ENCODE measurements at regions not wholly inside any gene's neighbourhood (a gene's known extent, or its start where the extent isn't known, plus 50 kb on each side); places are given as distances from the start of the nearest gene placed in this dataset.

DNA sequence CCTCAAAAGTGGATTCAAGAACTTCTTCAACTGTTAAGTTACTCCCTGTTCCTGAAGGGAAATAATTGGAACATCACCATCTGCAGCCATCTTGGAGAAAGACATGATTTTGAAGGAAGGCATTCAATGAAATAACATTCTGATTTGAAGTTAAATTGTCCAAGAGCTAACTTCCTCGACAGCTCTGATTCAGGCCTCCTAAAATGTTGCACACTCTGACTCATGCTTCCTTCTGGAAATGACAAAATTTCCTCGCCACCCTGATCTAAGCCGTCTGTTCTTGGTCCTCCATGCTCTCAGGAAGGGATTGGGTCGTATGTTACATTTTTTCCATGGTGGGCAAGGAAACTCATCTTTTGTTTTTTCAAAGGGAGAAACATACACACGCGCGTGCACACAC lies 496.9 kb upstream of the DIPK2B start:
- no peak overlapping the region for H2AFZ ChIP-seq (ENCODE audit: low read length)
- no peaks in the 10 kb centered on the region for H3K4me1 ChIP-seq (ENCODE audit: insufficient read depth, low read length)
- ATAC-seq: no peak
- intact Hi-C loops (cut with micrococcal nuclease; ENCODE audit: unreplicated experiment): no loop called here
- H3K27me3 ChIP-seq (ENCODE audit: control insufficient read depth in 1 of 2, insufficient read depth in 2 of 2, low read length in 2 of 2): no peaks in the 10 kb centered on the region
- no peak overlapping the region for H3K4me2 ChIP-seq (ENCODE audit: low read depth, low read length)
- in situ Hi-C loops (cut with HindIII; ENCODE audit: extremely low pct_ligation_motif_present, low pct_unique_long_range_greater_than_20kb): no loop called here
- no peak for FAIRE-seq
- CTCF ChIA-PET (ENCODE audit: low intra/inter-chr PET ratio, low total read pairs): no interaction called here
- no peak overlapping the region for H3K4me3 ChIP-seq (replicated peaks in 1 of 3; ENCODE audit: insufficient read depth in 1 of 3, low read depth in 2 of 3, low read length in 3 of 3)
- no peaks in the 10 kb centered on the region for H3K36me3 ChIP-seq (replicated peaks in 1 of 2; ENCODE audit: control insufficient read depth in 1 of 2, insufficient read depth in 2 of 2, low read length in 2 of 2)
- WGBS (ENCODE audit: low lambda C conversion rate): 43% methylated on average over 7 of the region's 7 CpGs
- BruUV-seq (replicated peaks): no TSS peak
- no peaks in the 10 kb centered on the region for H4K20me1 ChIP-seq (ENCODE audit: insufficient read depth, low read length)
- no peak for DNase-seq (ENCODE audit: low spot score)
- no peaks in the 10 kb centered on the region for H3K79me2 ChIP-seq (ENCODE audit: insufficient read depth, low read length)
- no peak overlapping the region for H3K9ac ChIP-seq (ENCODE audit: insufficient read depth, low read depth, low read length)
- POLR2A ChIA-PET: no interaction called here
- H3K9me3 ChIP-seq (ENCODE audit: low read length): no peaks in the 10 kb centered on the region
- no peak overlapping the region for H3K27ac ChIP-seq (ENCODE audit: extremely low read length, insufficient read depth, low read length)
- TF ChIP-seq ZNF296 (CRISPR knock-in tag; conservative IDR thresholded peaks at IDR 0.05): no peak
- no peak for TF ChIP-seq ERF (CRISPR knock-in tag; IDR thresholded peaks at IDR 0.05)
- TF ChIP-seq, protein P1, sequence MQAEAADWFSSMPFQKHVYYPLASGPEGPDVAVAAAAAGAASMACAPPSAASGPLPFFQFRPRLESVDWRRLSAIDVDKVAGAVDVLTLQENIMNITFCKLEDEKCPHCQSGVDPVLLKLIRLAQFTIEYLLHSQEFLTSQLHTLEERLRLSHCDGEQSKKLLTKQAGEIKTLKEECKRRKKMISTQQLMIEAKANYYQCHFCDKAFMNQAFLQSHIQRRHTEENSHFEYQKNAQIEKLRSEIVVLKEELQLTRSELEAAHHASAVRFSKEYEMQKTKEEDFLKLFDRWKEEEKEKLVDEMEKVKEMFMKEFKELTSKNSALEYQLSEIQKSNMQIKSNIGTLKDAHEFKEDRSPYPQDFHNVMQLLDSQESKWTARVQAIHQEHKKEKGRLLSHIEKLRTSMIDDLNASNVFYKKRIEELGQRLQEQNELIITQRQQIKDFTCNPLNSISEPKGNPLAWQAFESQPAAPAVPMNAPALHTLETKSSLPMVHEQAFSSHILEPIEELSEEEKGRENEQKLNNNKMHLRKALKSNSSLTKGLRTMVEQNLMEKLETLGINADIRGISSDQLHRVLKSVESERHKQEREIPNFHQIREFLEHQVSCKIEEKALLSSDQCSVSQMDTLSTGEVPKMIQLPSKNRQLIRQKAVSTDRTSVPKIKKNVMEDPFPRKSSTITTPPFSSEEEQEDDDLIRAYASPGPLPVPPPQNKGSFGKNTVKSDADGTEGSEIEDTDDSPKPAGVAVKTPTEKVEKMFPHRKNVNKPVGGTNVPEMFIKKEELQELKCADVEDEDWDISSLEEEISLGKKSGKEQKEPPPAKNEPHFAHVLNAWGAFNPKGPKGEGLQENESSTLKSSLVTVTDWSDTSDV (CRISPR knock-in tag; IDR thresholded peaks at IDR 0.05): no peak
- TF ChIP-seq, protein P2, sequence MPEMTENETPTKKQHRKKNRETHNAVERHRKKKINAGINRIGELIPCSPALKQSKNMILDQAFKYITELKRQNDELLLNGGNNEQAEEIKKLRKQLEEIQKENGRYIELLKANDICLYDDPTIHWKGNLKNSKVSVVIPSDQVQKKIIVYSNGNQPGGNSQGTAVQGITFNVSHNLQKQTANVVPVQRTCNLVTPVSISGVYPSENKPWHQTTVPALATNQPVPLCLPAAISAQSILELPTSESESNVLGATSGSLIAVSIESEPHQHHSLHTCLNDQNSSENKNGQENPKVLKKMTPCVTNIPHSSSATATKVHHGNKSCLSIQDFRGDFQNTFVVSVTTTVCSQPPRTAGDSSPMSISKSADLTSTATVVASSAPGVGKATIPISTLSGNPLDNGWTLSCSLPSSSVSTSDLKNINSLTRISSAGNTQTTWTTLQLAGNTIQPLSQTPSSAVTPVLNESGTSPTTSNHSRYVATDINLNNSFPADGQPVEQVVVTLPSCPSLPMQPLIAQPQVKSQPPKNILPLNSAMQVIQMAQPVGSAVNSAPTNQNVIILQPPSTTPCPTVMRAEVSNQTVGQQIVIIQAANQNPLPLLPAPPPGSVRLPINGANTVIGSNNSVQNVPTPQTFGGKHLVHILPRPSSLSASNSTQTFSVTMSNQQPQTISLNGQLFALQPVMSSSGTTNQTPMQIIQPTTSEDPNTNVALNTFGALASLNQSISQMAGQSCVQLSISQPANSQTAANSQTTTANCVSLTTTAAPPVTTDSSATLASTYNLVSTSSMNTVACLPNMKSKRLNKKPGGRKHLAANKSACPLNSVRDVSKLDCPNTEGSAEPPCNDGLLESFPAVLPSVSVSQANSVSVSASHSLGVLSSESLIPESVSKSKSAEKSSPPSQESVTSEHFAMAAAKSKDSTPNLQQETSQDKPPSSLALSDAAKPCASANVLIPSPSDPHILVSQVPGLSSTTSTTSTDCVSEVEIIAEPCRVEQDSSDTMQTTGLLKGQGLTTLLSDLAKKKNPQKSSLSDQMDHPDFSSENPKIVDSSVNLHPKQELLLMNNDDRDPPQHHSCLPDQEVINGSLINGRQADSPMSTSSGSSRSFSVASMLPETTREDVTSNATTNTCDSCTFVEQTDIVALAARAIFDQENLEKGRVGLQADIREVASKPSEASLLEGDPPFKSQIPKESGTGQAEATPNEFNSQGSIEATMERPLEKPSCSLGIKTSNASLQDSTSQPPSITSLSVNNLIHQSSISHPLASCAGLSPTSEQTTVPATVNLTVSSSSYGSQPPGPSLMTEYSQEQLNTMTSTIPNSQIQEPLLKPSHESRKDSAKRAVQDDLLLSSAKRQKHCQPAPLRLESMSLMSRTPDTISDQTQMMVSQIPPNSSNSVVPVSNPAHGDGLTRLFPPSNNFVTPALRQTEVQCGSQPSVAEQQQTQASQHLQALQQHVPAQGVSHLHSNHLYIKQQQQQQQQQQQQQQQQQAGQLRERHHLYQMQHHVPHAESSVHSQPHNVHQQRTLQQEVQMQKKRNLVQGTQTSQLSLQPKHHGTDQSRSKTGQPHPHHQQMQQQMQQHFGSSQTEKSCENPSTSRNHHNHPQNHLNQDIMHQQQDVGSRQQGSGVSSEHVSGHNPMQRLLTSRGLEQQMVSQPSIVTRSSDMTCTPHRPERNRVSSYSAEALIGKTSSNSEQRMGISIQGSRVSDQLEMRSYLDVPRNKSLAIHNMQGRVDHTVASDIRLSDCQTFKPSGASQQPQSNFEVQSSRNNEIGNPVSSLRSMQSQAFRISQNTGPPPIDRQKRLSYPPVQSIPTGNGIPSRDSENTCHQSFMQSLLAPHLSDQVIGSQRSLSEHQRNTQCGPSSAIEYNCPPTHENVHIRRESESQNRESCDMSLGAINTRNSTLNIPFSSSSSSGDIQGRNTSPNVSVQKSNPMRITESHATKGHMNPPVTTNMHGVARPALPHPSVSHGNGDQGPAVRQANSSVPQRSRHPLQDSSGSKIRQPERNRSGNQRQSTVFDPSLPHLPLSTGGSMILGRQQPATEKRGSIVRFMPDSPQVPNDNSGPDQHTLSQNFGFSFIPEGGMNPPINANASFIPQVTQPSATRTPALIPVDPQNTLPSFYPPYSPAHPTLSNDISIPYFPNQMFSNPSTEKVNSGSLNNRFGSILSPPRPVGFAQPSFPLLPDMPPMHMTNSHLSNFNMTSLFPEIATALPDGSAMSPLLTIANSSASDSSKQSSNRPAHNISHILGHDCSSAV (CRISPR knock-in tag; IDR thresholded peaks at IDR 0.05; ENCODE audit: borderline replicate concordance): no peak
- TF ChIP-seq ZNF224 (CRISPR knock-in tag; IDR thresholded peaks at IDR 0.05): no peak
- TF ChIP-seq LRRFIP1 (CRISPR knock-in tag; conservative IDR thresholded peaks at IDR 0.05): no peak
- no peak for TF ChIP-seq THAP9 (CRISPR knock-in tag; IDR thresholded peaks at IDR 0.05; ENCODE audit: borderline replicate concordance)
- TF ChIP-seq NR2F2 (IDR thresholded peaks at IDR 0.05; ENCODE audit: borderline replicate concordance, low read depth): no peak
